Common myeloid progenitor, CD34-positive (primary cell): ENCODE measurements at regions not wholly inside any gene's neighbourhood (a gene's known extent, or its start where the extent isn't known, plus 50 kb on each side); places are given as distances from the start of the nearest gene placed in this dataset.

ENCODE experiments used
- CTCF ChIA-PET: fragments of 350-600 bp; sonication (Branson Sonifier 250); formaldehyde crosslinking; loops from one replicate; lab custom pipeline; 2021; ENCODE audit warnings: antibody characterized with exemption; lab: Charles Lee
- POLR2A ChIA-PET: fragments of 350-600 bp; sonication (Branson Sonifier 250); formaldehyde crosslinking; loops from one replicate; lab custom pipeline; 2021; ENCODE audit warnings: antibody characterized with exemption; lab: Charles Lee
- DNase-seq, 3 donors: peaks; one replicate each; pipeline versions ENCODE4 v3.0.0 to v3.0.0-alpha.2; 2013
- H3K27ac ChIP-seq, 2 experiments: 1 replicate in 1 of 2; 2 replicates in 1 of 2; pipeline ENCODE4 v1.7.0; 2013; ENCODE audit warnings: inconsistent platforms in 2 of 2, low read length in 2 of 2, mild to moderate bottlenecking in 2 of 2, low read depth in 1 of 2, moderate library complexity in 1 of 2; ENCODE audit not compliant: severe bottlenecking in 2 of 2, insufficient read depth in 1 of 2, poor library complexity in 1 of 2
- H3K27me3 ChIP-seq, 5 experiments: replicated peaks in 2 of 5; 1 replicate in 3 of 5; 2 replicates in 2 of 5; pipeline versions ENCODE4 v1.6.1 to v1.7.0; 2013; ENCODE audit warnings: low read length in 4 of 5, mild to moderate bottlenecking in 2 of 5, moderate library complexity in 2 of 5, inconsistent platforms in 1 of 5; ENCODE audit not compliant: insufficient read depth in 5 of 5, control insufficient read depth in 4 of 5
- H3K36me3 ChIP-seq, 4 experiments: 1 replicate in 2 of 4; 2 replicates in 2 of 4; pipeline versions ENCODE4 v1.6.1 to v1.7.0; 2013; ENCODE audit warnings: low read length in 3 of 4, control low read depth in 1 of 4, mild to moderate bottlenecking in 1 of 4; ENCODE audit not compliant: control insufficient read depth in 4 of 4, insufficient read depth in 4 of 4
- H3K4me1 ChIP-seq, 4 experiments: 1 replicate in 3 of 4; 2 replicates in 1 of 4; pipeline versions ENCODE4 v1.6.1 to v1.7.1; 2013; ENCODE audit warnings: low read length in 3 of 4, mild to moderate bottlenecking in 3 of 4, control low read depth in 1 of 4, inconsistent platforms in 1 of 4, moderate library complexity in 1 of 4; ENCODE audit not compliant: control insufficient read depth in 4 of 4, insufficient read depth in 4 of 4; ENCODE audit errors: control extremely low read depth in 1 of 4
- H3K4me3 ChIP-seq, 7 experiments: 1 replicate in 4 of 7; 2 replicates in 3 of 7; pipeline versions ENCODE4 v1.5.1 to v1.7.0; 2013; ENCODE audit warnings: mild to moderate bottlenecking in 7 of 7, low read length in 6 of 7, moderate library complexity in 6 of 7, inconsistent platforms in 2 of 7, low read depth in 2 of 7, control low read depth in 1 of 7; ENCODE audit not compliant: insufficient read depth in 4 of 7, control insufficient read depth in 1 of 7; ENCODE audit errors: extremely low read depth in 1 of 7
- H3K9me3 ChIP-seq, 5 experiments: 1 replicate in 4 of 5; 2 replicates in 1 of 5; pipeline versions ENCODE4 v1.6.1 to v1.7.1; 2013; ENCODE audit warnings: low read length in 4 of 5, mild to moderate bottlenecking in 2 of 5, inconsistent platforms in 1 of 5, low read depth in 1 of 5, moderate library complexity in 1 of 5; ENCODE audit not compliant: control insufficient read depth in 4 of 5, insufficient read depth in 2 of 5; ENCODE audit errors: control extremely low read depth in 1 of 5
- WGBS: methylation state at CpG from one replicate; pipeline ENCODE4 v1.1.5; 2013; ENCODE audit not compliant: insufficient coverage; 5-methylcytosine and 5-hydroxymethylcytosine counted together

DNA sequence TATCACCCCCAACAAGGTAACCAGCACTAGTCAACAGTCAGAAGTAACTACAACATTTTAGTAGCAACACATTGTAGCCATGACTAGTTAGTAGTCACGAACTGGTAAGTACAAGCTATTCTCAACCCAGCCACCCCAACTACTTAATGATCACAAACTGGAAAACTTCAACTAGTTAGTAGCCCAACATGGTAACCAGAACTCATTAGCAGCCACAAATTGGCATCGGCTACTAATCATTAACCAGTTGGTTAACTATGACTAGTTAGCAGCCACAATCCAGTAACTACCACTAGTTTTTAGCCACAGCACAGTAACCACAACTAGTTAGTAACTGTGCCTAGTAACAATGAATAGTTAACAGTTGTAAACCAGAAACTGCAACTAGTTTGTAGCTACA is 385.1 kb upstream of the CXorf51B start:
- 89% methylated on average over 2 of the region's 2 CpGs for WGBS
- Histone ChIP-seq H3K4me1 (no peaks in the 10 kb centered on the region), H3K9me3 (no peaks in the 10 kb centered on the region), H3K4me3 (no peak overlapping the region), H3K36me3 (no peaks in the 10 kb centered on the region), H3K27me3 (no peaks in the 10 kb centered on the region), H3K27ac (no peak overlapping the region)
- ChIA-PET CTCF (no interaction called here), POLR2A (no interaction called here)
- DNase-seq = no peak

DNA sequence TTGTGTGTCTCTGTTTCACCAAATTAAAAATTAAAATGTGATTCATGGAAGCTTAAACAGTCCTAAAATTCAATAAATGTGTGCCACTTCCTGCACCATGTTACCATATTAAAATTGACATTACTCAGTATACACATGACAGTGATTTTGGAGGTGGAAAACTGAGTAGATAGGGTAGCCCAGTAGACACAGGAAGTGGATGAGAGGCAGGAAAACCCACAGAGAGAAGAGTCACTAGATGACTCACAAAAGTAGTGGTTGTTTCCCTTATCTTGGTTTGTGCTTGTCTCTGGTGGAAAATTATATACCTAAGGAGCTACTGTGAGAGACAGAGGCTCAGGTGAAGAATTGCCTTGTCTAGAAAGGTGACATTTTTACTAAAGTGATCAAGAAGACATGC is 375.8 kb upstream of the CXorf51B start:
- Histone ChIP-seq H3K27me3 (no peaks in the 10 kb centered on the region), H3K27ac (no peak overlapping the region), H3K4me1 (no peaks in the 10 kb centered on the region), H3K4me3 (no peak overlapping the region), H3K36me3 (no peaks in the 10 kb centered on the region), H3K9me3 (no peaks in the 10 kb centered on the region)
- DNase-seq = no peak
- POLR2A ChIA-PET = interaction anchor here (0.5 kb wide), 1 partner anchor 296 kb away, joined by 3 read pairs; no protein-coding TSS in a partner anchor
- CTCF ChIA-PET = no interaction called here

DNA sequence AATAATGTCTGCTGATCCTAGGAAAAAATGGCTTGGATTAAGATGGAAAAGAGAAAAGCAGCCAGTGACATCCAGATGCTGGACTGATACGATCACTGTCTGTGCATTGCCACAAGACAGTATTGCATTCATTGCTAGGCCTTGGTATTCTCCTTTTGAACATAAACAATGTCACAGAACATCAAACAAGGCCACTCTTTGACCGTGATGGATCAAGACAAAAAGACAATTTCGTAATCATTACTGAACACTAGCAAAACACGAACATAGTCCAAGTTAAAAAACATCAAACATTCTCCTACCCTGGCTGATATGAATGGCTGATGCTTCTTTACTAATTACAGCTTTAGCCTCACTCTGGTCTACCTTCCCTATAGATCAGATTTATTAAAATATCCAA is 374.1 kb upstream of the CXorf51B start:
- no peak overlapping the region for H3K4me3 ChIP-seq

DNA sequence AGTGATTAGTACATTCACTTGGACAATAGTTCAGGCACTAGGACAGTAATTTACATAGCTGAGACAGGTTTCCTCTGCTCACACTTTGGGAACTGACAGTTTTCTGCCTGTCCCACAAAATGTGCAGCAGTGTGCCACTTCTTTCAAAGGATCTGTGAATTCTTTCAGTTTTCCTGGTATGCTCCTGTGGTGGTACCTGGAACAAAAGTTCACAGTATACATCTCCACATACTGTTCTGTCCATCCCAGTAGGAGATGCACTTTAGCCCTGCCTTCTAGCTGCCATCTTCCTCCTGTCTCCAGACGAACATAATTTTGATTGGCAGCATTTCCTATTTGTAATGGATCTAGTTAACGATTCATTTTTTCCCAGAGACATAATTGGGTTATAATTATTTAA is 360.8 kb upstream of the CXorf51B start:
- H3K9me3 ChIP-seq = no peaks in the 10 kb centered on the region
- no CpG with 5 or more reads among the region's 2 CpGs for WGBS
- no peak overlapping the region for H3K27ac ChIP-seq
- H3K4me1 ChIP-seq = no peaks in the 10 kb centered on the region
- ChIA-PET CTCF (no interaction called here), POLR2A (no interaction called here)
- no peaks in the 10 kb centered on the region for H3K27me3 ChIP-seq
- no peak for DNase-seq
- no peaks in the 10 kb centered on the region for H3K36me3 ChIP-seq
- no peak overlapping the region for H3K4me3 ChIP-seq

More for the DNA sequence above, 374.1 kb upstream of the CXorf51B start:
- H3K27me3 ChIP-seq = no peaks in the 10 kb centered on the region
- H3K4me1 ChIP-seq = no peaks in the 10 kb centered on the region
- 54% methylated on average over 3 of the region's 4 CpGs for WGBS
- CTCF ChIA-PET = no interaction called here
- H3K36me3 ChIP-seq = no peaks in the 10 kb centered on the region
- no peaks in the 10 kb centered on the region for H3K9me3 ChIP-seq
- POLR2A ChIA-PET = no interaction called here
- DNase-seq = no peak
- H3K27ac ChIP-seq = no peak overlapping the region

DNA sequence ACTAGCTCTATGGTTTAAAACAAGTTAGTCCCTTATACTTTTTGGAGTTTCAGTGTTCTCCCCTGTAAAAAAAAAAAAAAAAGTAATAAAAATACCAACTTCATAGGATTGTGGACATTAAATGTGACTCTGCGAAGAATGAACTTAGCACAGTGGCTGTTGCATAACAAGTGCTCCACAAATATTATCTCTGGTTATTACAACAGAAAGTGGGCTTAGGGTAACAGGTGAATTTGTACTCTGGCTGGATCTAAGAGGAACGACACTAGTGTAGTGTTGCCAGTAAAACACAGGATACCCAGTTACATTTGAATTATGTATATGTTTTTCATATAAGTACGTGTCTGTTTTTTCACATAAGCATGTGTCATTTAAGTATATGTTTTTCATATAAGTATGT is 360.3 kb upstream of the CXorf51B start:
- H3K4me3 ChIP-seq = no peak overlapping the region
- DNase-seq = no peak
- ChIA-PET POLR2A (no interaction called here), CTCF (no interaction called here)
- no peaks in the 10 kb centered on the region for H3K36me3 ChIP-seq
- no CpG with 5 or more reads among the region's 3 CpGs for WGBS
- H3K27ac ChIP-seq = no peak overlapping the region
- H3K9me3 ChIP-seq = no peaks in the 10 kb centered on the region
- no peaks in the 10 kb centered on the region for H3K27me3 ChIP-seq
- no peaks in the 10 kb centered on the region for H3K4me1 ChIP-seq

DNA sequence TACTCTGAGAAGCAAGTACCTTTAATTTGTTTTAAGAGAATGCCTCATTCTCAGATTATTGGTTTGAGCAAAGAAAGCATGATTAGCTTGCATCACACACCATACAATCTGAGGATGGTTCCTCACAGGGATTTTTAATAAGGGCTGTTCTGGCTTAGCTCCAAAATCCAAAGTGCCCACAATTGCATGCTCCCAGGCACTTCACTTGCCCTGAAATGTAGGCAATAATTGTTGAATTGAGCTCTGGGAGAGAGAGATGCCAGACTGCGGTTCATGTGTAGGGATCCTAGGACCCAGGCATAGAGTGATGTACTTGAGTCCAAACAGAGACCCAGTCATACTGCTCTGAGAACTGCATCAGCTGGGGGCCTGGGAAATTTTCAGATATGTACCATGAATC is 358.4 kb upstream of the CXorf51B start:
- H3K27me3 ChIP-seq = no peaks in the 10 kb centered on the region
- WGBS = 100% methylated on average over 1 of the region's 1 CpG
- ChIA-PET POLR2A (interaction anchor here (0.6 kb wide), 1 partner anchor 60 kb away, joined by 4 read pairs; no protein-coding TSS in a partner anchor), CTCF (no interaction called here)
- H3K27ac ChIP-seq = no peak overlapping the region
- no peaks in the 10 kb centered on the region for H3K36me3 ChIP-seq
- H3K9me3 ChIP-seq = no peaks in the 10 kb centered on the region
- DNase-seq = no peak
- no peak overlapping the region for H3K4me3 ChIP-seq
- no peaks in the 10 kb centered on the region for H3K4me1 ChIP-seq

DNA sequence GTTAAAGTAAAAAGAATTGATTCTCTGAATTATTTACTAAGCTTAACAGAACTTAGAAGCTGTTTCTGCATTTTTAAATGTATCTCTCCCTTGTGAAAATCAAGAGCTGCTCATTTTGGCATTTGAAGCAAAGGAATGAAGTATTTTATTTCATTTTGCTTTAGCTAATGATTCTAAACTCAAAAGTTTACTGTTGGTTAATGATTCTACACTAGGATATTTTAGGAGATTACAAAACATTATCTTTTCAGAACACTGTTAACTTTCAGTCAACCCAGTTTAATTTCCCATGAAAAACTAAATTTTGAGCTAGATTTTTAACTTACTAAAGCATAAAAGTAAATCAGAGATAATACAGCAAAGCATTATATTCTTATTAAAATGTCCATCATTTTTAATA is 355.2 kb upstream of the CXorf51B start:
- ChIA-PET CTCF (no interaction called here), POLR2A (no interaction called here)
- DNase-seq = no peak
- no peaks in the 10 kb centered on the region for H3K4me1 ChIP-seq
- H3K9me3 ChIP-seq = no peaks in the 10 kb centered on the region
- no peak overlapping the region for H3K4me3 ChIP-seq
- H3K36me3 ChIP-seq = no peaks in the 10 kb centered on the region
- no peaks in the 10 kb centered on the region for H3K27me3 ChIP-seq
- H3K27ac ChIP-seq = no peak overlapping the region
